ENCODE measurements at regions not wholly inside any gene's neighbourhood (a gene's known extent, or its start where the extent isn't known, plus 50 kb on each side); places are given as distances from the start of the nearest gene placed in this dataset.

DNA sequence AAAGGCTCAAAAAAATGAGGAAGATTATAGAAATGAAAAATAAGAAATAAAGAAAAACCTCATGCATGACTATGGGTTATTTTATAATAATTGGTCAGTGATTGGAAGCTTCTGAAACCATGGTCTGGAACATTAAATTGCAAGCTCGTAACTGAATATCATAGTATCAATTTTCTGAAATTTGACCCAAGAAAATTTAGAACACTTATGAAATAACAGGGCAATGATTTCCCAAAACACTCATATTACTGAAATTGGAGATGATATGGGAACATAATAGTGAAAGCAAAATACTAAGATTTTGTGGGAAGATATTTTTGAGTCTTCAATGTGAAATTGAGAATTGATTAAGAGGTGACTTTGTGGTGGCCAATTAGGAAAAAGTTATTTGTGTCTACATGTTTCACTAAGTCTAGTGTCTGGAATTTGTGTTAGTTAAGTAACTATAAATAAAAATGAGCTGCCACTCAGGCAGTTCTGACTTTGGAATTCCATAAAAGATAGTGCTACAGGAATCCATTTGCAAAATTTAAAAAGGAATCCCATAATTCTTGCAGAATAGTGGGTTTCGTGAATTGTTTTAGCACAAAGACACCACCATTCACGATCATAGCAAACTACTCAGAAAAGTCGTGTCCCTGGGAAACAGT is 603.0 kb downstream of the LMO7 start:
- TF ChIP-seq, protein P1, sequence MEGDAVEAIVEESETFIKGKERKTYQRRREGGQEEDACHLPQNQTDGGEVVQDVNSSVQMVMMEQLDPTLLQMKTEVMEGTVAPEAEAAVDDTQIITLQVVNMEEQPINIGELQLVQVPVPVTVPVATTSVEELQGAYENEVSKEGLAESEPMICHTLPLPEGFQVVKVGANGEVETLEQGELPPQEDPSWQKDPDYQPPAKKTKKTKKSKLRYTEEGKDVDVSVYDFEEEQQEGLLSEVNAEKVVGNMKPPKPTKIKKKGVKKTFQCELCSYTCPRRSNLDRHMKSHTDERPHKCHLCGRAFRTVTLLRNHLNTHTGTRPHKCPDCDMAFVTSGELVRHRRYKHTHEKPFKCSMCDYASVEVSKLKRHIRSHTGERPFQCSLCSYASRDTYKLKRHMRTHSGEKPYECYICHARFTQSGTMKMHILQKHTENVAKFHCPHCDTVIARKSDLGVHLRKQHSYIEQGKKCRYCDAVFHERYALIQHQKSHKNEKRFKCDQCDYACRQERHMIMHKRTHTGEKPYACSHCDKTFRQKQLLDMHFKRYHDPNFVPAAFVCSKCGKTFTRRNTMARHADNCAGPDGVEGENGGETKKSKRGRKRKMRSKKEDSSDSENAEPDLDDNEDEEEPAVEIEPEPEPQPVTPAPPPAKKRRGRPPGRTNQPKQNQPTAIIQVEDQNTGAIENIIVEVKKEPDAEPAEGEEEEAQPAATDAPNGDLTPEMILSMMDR (IDR thresholded peaks at IDR 0.05; ENCODE audit: borderline replicate concordance, control extremely low read depth, extremely low read depth, insufficient read depth, missing control alignments): no peak
- in situ Hi-C loops (cut with MboI; ENCODE audit: low sequenced_read_pairs, unreplicated experiment): no loop called here
- no peak for DNase-seq (ENCODE audit: low spot score)

DNA sequence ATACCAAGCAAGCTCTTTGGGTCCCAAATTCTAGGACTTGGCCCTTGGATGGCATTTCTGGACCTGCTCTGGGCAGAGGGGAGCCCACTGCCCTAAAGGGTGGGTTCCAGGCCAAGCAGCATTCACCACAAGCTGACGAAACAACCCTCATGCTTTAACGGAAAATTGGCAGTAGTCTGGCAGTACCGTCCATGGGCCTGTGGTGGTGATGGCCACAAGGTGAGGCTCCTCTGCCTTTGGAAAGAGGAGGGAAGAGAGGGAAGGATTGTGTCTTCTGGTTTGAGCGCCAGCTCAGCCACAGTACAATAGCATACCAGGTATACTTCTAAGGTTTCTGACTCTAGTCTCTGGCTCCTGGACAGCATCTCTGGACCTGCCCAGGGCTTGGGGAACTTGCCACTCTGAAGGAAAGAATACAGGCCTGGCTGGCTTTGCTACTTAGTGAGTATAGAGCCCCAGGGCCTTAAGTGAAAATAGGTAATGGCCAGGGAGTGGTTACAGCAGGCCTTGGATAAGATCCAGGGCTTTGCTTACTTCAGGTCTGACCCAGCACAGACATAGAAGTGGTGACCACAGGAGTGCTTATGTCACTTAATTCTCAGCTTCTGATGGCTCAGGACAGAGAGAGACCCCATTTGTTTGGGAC is 595.5 kb downstream of the LMO7 start:
- no peak for DNase-seq (ENCODE audit: low spot score)
- in situ Hi-C loops (cut with MboI; ENCODE audit: low sequenced_read_pairs, unreplicated experiment): no loop called here
- TF ChIP-seq, protein P1 (IDR thresholded peaks at IDR 0.05; ENCODE audit: borderline replicate concordance, control extremely low read depth, extremely low read depth, insufficient read depth, missing control alignments): no peak

DNA sequence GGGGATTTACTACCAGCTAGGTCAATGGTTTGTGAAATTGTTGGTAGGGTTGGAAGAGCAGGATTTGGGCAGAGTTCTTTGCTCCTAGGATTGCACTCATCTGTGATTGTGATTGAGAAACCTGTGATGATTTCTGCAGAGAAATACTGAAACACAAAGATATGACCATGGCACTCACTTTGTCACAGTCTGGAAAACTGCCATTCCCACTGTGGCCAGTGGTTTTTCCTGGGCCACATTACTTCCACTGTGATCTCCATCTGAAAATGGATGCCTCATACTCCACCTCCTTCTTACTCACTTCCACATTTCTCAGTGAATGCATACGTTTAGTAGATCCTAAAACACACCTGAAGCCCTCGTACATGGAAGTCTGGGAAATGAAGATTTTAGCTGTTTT is 593.2 kb downstream of the LMO7 start:
- in situ Hi-C loops (cut with MboI; ENCODE audit: low sequenced_read_pairs, unreplicated experiment): no loop called here
- TF ChIP-seq, protein P1 (IDR thresholded peaks at IDR 0.05; ENCODE audit: borderline replicate concordance, control extremely low read depth, extremely low read depth, insufficient read depth, missing control alignments): no peak
- DNase-seq (ENCODE audit: low spot score): no peak

DNA sequence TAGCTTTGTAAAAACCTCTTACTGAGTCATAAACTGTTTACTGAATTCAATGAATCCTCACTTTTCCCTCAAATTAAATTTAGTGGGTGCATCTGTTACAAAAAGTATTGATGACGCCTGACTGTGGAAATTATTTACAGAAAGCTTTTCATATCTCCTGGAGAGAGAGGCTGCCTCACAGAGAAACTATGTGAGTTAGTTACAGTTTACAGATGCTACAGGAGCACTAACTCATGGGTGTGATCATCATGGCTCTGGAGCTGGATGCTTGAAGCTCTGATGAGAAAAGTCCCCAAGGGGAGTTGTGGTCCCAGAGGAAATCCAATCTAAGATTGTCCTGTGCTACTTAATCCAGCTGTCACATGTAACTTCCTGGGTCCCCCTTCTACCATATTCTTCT is 590.8 kb downstream of the LMO7 start:
- in situ Hi-C loops (cut with MboI; ENCODE audit: low sequenced_read_pairs, unreplicated experiment): no loop called here
- no peak for DNase-seq (ENCODE audit: low spot score)
- TF ChIP-seq, protein P1 (IDR thresholded peaks at IDR 0.05; ENCODE audit: borderline replicate concordance, control extremely low read depth, extremely low read depth, insufficient read depth, missing control alignments): no peak

DNA sequence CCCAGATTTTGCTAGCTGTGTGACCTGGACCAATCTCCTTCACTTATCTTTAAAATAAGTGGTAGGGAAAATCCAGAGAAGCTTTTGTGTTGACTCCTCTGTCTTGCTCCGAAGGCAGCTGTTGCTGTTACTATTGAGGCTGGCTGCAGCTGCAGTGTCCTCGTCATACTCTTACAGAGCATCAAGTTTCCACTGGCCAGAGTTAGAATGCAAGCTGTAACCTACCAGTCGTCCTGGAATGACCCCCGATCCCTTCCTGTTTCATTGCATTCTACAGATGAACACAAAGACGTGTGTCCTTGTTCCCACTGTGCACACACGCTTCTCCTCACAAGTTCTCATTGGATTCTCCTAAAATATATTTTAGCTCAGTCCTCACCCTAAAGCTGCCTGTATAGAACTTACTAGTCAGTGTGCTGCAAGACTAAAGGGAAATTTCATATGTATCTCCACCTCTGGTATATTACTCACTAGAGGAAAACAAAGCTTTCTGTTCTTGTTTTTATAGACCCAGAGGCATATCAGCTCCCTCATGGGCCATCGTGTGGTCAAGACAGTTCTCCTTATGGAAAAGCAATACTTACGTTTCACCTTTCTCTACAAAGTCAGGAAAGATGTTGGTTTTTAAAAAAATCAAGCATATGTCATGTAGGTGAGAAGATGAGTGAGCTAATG is 589.8 kb downstream of the LMO7 start:
- in situ Hi-C loops (cut with MboI; ENCODE audit: low sequenced_read_pairs, unreplicated experiment): no loop called here
- TF ChIP-seq, protein P1 (IDR thresholded peaks at IDR 0.05; ENCODE audit: borderline replicate concordance, control extremely low read depth, extremely low read depth, insufficient read depth, missing control alignments): no peak
- DNase-seq (ENCODE audit: low spot score): no peak

- TF ChIP-seq, protein P1 (IDR thresholded peaks at IDR 0.05; ENCODE audit: borderline replicate concordance, control extremely low read depth, extremely low read depth, insufficient read depth, missing control alignments): no peak
- in situ Hi-C loops (cut with MboI; ENCODE audit: low sequenced_read_pairs, unreplicated experiment): no loop called here
Observed at GRCh38 chr13:76223999-76224398, 587.9 kb downstream of the LMO7 start.

More at GRCh38 chr13:76223999-76224398, 587.9 kb downstream of the LMO7 start:
- DNase-seq (ENCODE audit: low spot score): no peak

Measured in GM13976 (cell line).